Astrocyte of the cerebellum (primary cell): ENCODE measurements at regions not wholly inside any gene's neighbourhood (a gene's known extent, or its start where the extent isn't known, plus 50 kb on each side); places are given as distances from the start of the nearest gene placed in this dataset.
"Not testable (repeated sequence)": the region's sequence is repeated elsewhere in the genome, so short reads cannot be mapped to it uniquely, and the experiment has no call there.

ENCODE experiments used
- DNase-seq: peaks from one replicate; pipeline ENCODE4 v3.0.0-alpha.2; 2011; ENCODE audit warnings: low read depth
- H3K4me3 ChIP-seq: 2 replicates; pipeline ENCODE4 v1.5.1; 2011; ENCODE audit warnings: mild to moderate bottlenecking, low read depth, low read length, moderate library complexity
- in situ Hi-C: cut with HindIII; loops from 2 replicates; pipeline ENCODE4 v1.10.0; 2017; ENCODE audit warnings: low sequenced_read_pairs
- TF ChIP-seq, protein P1 (sequence below): IDR thresholded peaks from 2 replicates; pipeline ENCODE4 v1.5.1; 2012; ENCODE audit warnings: low read length, low read depth, moderate library complexity, mild to moderate bottlenecking; ENCODE audit errors: missing control alignments

DNA sequence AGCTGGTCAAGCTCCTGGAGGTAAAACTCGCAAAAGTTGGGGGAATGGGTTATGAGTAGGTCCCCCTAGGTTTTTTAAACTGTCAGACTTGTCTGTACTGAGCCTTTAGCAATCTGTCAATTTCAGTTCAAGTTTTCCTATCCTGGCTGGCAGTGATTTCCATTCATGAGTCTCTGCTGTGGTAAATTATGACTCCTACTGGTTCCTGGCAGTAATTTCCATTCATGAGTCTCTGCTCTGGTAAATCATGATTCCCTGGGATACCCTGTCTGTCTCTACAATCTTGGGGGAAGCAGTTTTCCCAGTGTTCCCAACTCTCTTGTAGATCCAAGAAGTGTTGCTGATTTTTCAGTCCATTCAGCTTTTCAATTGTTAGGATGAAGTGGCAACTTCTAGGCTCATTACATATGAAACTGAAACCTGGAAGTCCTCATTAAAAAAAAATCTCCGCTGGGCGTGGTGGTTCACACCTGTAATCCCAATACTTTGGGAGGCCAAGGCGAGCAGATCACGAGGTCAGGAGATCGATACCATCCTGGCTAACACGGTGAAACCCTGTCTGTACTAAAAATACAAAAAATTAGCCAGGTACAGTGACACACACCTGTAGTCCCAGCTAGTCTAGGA lies 91.3 kb upstream of the GPBP1 start:
- H3K4me3 ChIP-seq: no peak overlapping the region
- in situ Hi-C loops: no loop called here
- TF ChIP-seq, protein P1, sequence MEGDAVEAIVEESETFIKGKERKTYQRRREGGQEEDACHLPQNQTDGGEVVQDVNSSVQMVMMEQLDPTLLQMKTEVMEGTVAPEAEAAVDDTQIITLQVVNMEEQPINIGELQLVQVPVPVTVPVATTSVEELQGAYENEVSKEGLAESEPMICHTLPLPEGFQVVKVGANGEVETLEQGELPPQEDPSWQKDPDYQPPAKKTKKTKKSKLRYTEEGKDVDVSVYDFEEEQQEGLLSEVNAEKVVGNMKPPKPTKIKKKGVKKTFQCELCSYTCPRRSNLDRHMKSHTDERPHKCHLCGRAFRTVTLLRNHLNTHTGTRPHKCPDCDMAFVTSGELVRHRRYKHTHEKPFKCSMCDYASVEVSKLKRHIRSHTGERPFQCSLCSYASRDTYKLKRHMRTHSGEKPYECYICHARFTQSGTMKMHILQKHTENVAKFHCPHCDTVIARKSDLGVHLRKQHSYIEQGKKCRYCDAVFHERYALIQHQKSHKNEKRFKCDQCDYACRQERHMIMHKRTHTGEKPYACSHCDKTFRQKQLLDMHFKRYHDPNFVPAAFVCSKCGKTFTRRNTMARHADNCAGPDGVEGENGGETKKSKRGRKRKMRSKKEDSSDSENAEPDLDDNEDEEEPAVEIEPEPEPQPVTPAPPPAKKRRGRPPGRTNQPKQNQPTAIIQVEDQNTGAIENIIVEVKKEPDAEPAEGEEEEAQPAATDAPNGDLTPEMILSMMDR: peak; percentile 25
- peak; percentile 4 for DNase-seq

DNA sequence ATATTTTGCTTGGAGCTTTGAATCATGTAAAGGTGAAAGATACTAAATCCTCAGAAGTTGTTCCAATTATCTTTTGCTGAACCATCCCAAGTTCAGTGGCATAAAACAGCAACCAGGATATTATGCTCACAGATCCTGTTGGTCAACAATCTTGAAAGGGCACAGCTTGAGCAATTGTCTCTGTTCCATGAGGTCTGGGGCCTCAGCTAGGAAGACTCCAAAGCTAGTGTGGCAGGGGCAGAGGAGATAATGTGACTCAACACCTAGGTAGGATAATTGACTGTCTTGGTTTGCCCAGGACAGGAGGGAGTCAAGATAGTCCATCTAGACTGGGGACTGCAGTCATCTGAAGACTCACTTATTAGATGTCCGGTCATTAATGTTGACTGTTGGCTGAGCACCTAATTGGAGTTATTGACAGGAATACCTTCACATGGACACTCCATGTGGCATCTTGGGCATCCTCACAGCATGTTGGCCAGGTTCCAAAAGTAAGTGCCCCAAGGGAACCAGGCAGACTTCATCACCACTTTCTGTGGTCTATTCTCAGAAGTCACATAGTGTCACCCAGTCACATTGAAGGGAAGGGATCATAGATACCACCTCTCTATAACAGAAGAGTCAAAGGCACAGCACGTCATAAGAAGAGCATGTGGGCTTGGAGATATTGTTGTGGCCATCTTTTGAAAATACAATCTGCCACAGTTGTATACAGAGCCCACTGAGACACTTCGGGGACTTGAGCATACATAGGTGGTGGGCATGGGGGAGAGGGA lies 88.4 kb upstream of the GPBP1 start:
- no peak for DNase-seq
- in situ Hi-C loops: no loop called here
- TF ChIP-seq, protein P1: no peak
- no peak overlapping the region for H3K4me3 ChIP-seq

DNA sequence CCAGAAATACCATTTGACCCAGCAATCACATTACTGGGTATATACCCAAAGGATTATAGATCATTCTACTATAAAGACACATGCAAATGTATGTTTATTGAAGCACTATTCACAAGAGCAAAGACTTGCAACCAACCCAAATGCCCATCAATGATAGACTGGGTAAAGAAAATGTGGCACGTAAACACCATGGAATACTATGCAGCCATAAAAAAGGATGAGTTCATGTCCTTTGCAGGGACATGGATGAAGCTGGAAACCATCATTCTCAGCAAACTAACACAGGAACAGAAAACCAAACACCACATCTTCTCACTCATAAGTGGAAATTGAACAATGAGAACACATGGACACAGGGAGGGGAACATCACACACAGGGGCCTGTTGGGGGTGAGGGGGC lies 85.9 kb upstream of the GPBP1 start:
- DNase-seq, in situ Hi-C loops, H3K4me3 ChIP-seq: not testable (repeated sequence)

DNA sequence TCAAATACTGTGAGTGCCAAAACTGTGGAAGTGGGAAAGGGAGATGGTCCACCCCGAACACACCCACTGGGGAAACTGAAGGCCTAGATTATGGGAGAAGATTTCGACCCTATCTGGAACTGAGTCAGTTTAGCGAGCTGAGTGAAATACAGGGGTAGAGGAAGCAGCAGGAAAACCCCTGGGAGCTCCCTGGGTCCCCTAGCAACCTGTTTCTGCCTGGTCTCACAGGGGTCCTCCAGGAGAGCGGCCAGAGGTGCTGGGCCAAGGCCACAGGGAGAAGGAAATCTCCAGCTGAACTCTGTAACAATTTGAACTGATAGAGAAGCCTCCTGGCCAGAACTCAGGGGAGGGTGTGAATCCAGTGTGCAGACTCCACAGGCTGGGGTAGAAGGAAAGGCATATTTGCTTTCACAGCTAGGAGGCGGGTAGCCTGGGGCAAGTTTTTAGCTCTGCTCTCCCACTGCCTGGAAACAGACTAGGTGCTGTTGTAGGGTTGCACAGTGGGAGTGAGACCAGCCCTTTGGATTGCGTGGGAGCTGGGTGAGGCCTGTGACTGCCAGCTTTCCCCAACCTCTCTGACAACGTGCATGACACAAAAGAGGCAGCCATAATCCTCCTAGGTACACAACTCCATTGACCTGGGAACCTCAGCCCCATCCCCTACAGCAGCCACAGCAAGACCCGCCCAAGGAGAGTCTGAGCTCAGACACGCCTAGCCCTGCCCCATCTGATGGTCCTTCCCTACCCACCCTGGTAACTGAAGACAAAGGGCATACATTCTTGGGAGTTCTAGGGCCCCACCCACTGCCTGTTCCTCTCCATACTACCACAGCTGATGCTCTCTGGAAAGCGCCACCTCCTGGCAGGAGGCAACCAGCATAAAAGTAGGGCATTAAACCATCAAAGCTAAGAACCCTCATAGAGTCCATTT lies 78.8 kb upstream of the GPBP1 start:
- DNase-seq: no peak
- TF ChIP-seq, protein P1: no peak
- in situ Hi-C loops: no loop called here
- H3K4me3 ChIP-seq: no peak overlapping the region

DNA sequence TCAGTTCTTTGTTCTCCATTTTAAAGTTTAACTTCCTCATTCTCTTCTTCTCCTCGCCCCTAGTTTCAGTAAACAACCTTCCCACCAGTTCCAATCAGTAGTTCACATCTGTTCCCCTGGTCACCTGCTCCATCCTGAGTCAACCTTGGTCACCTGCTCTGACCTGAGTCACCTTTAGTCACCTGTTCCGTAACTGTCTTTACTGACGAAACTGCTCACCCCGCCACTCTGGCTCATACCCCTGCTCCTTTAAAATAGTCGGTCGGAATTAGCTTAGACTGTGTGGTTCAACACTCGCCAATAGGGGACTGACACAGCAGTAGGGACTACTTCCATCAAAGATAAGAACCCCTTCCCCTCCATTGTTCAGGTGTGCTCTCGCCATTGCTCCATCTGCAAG lies 76.3 kb upstream of the GPBP1 start:
- no peak overlapping the region for H3K4me3 ChIP-seq
- in situ Hi-C loops: no loop called here
- TF ChIP-seq, protein P1: no peak
- DNase-seq: no peak

DNA sequence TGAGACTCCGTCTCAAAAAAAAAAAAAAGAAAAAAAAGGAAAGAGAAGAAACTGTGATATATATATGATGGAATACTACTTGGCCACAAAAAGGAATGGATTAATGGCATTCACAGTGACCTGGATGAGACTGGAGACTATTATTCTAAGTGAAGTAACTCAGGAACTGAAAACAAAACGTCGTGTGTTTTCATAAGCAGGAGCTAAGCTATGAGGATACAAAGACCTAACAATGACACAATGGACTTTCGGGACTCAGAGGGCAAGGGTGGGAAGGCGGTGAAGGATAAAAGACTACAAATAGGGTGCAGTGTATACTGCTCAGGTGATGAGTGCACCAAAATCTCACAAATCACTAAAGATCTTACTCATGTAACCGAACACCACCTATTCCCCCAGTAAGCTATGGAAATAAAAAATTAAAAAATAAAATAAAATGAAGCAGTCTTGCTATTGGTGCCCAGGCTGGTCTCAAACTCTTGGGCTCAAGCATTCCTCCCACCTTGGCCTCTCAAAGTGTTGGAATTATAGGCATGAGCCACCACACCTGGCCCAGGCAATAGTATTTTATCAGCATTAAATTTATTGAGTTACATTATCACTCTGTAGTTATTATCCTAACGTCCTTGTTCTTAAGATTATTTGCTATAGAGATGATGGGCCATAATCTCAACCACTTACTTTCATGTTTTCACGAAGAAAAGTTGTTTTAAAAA lies 71.5 kb upstream of the GPBP1 start:
- TF ChIP-seq, protein P1: no peak
- in situ Hi-C loops: no loop called here
- DNase-seq: no peak
- no peak overlapping the region for H3K4me3 ChIP-seq
